Mesendoderm (in vitro differentiated cells): ENCODE measurements at regions not wholly inside any gene's neighbourhood (a gene's known extent, or its start where the extent isn't known, plus 50 kb on each side); places are given as distances from the start of the nearest gene placed in this dataset.

Experiments
- DNase-seq: peaks from one replicate; pipeline ENCODE4 v3.0.0; 2013
- H2AK5ac ChIP-seq: 2 replicates; pipeline ENCODE4 v1.6.1; 2013; ENCODE audit warnings: low read length, inconsistent platforms
- H2BK120ac ChIP-seq: 2 replicates; pipeline ENCODE4 v1.6.1; 2013; ENCODE audit warnings: low read depth, mild to moderate bottlenecking, low read length, moderate library complexity, mixed read lengths
- H2BK15ac ChIP-seq: replicated peaks from 2 replicates; pipeline ENCODE4 v1.6.1; 2013; ENCODE audit warnings: low read depth, mild to moderate bottlenecking, moderate library complexity
- H2BK5ac ChIP-seq: 2 replicates; pipeline ENCODE4 v1.6.1; 2013; ENCODE audit warnings: low read length, inconsistent platforms
- H3K18ac ChIP-seq: 2 replicates; pipeline ENCODE4 v1.6.1; 2013; ENCODE audit warnings: mild to moderate bottlenecking, low read length, mixed read lengths
- H3K23ac ChIP-seq: one replicate; pipeline ENCODE4 v1.6.1; 2013; ENCODE audit warnings: low read length
- H3K27ac ChIP-seq: 2 replicates; pipeline ENCODE4 v1.5.1; 2013; ENCODE audit warnings: low read depth, mild to moderate bottlenecking, inconsistent platforms, low read length, moderate library complexity
- H3K27me3 ChIP-seq: 2 replicates; pipeline ENCODE4 v1.6.1; 2013; ENCODE audit warnings: low read length, control low read depth, mild to moderate bottlenecking, inconsistent platforms; ENCODE audit not compliant: insufficient read depth, poor library complexity
- H3K36me3 ChIP-seq: 2 replicates; pipeline ENCODE4 v1.6.1; 2013; ENCODE audit warnings: low read length, inconsistent platforms; ENCODE audit not compliant: control insufficient read depth, insufficient read depth
- H3K4ac ChIP-seq: one replicate; pipeline ENCODE4 v1.6.1; 2013; ENCODE audit warnings: low read depth, mild to moderate bottlenecking, low read length, moderate library complexity
- H3K4me1 ChIP-seq: 2 replicates; pipeline ENCODE4 v1.6.1; 2013; ENCODE audit warnings: low read depth, low read length, inconsistent platforms; ENCODE audit not compliant: control insufficient read depth
- H3K4me2 ChIP-seq: 2 replicates; pipeline ENCODE4 v1.6.1; 2013; ENCODE audit warnings: low read length
- H3K4me3 ChIP-seq: 2 replicates; pipeline ENCODE4 v1.5.1; 2013; ENCODE audit warnings: mild to moderate bottlenecking, low read length
- H3K56ac ChIP-seq: one replicate; pipeline ENCODE4 v1.6.1; 2013; ENCODE audit warnings: low read length
- H3K79me1 ChIP-seq: 2 replicates; pipeline ENCODE4 v1.6.1; 2013; ENCODE audit warnings: low read length, inconsistent platforms
- H3K79me2 ChIP-seq: 2 replicates; pipeline ENCODE4 v1.6.1; 2013; ENCODE audit warnings: mild to moderate bottlenecking, low read length; ENCODE audit not compliant: control insufficient read depth, insufficient read depth
- H3K9ac ChIP-seq: 2 replicates; pipeline ENCODE4 v1.6.1; 2013; ENCODE audit warnings: low read length, inconsistent platforms
- H4K5ac ChIP-seq: one replicate; pipeline ENCODE4 v1.6.1; 2013; ENCODE audit warnings: low read length
- H4K8ac ChIP-seq: one replicate; pipeline ENCODE4 v1.6.1; 2013; ENCODE audit warnings: low read depth, mild to moderate bottlenecking, control low read depth, low read length, moderate library complexity
- WGBS: extraction: QIAGEN DNeasy Blood & Tissue Kit; methylation state at CpG from one replicate; pipeline ENCODE4 v1.1.7; 2013; ENCODE audit warnings: low lambda C conversion rate, missing lambda C conversion rate; ENCODE audit not compliant: insufficient coverage; ENCODE audit errors: extremely low coverage; 5-methylcytosine and 5-hydroxymethylcytosine counted together

GRCh38 chr5:148904440-148904839 is 78.0 kb downstream of the ADRB2 start:
- Histone ChIP-seq H4K8ac (no peak overlapping the region), H3K36me3 (no peaks in the 10 kb centered on the region), H2BK120ac (no peak overlapping the region), H3K4me2 (no peak overlapping the region), H3K56ac (peak overlapping the region; percentile 30), H3K79me1 (no peaks in the 10 kb centered on the region), H3K9ac (no peak overlapping the region), H3K27ac (no peak overlapping the region), H4K5ac (no peak overlapping the region), H3K23ac (no peak overlapping the region), H3K4me1 (peaks cover 8% of the 10 kb centered on the region), H2BK15ac (no peak overlapping the region), H2AK5ac (no peak overlapping the region), H3K18ac (no peak overlapping the region), H3K4me3 (no peak overlapping the region), H2BK5ac (no peak overlapping the region), H3K27me3 (no peaks in the 10 kb centered on the region), H3K4ac (no peak overlapping the region), H3K79me2 (no peaks in the 10 kb centered on the region)
- no CpG with 5 or more reads among the region's 1 CpG for WGBS
- DNase-seq, result peak; percentile 37

- H2BK5ac ChIP-seq, result no peak overlapping the region
- H3K23ac ChIP-seq, result no peak overlapping the region
- DNase-seq, result no peak
- no peak overlapping the region for H3K27ac ChIP-seq
- no peak overlapping the region for H3K9ac ChIP-seq
- no peak overlapping the region for H2BK15ac ChIP-seq
- no peak overlapping the region for H3K4ac ChIP-seq
- no peak overlapping the region for H4K8ac ChIP-seq
- no peak overlapping the region for H4K5ac ChIP-seq
- H3K79me2 ChIP-seq, result no peaks in the 10 kb centered on the region
- H2BK120ac ChIP-seq, result no peak overlapping the region
- no peaks in the 10 kb centered on the region for H3K36me3 ChIP-seq
- H3K4me1 ChIP-seq, result peaks cover 8% of the 10 kb centered on the region
- H3K18ac ChIP-seq, result peak overlapping the region; percentile 34
- no peak overlapping the region for H3K56ac ChIP-seq
- no peaks in the 10 kb centered on the region for H3K27me3 ChIP-seq
- no peak overlapping the region for H3K4me2 ChIP-seq
- WGBS, result no CpG with 5 or more reads among the region's 1 CpG
- H3K79me1 ChIP-seq, result no peaks in the 10 kb centered on the region
- no peak overlapping the region for H2AK5ac ChIP-seq
- no peak overlapping the region for H3K4me3 ChIP-seq
These were observed 79.1 kb downstream of the ADRB2 start for GRCh38 chr5:148905541-148905940.

- Histone ChIP-seq H2BK15ac (no peak overlapping the region), H3K9ac (no peak overlapping the region), H3K56ac (no peak overlapping the region), H3K36me3 (no peaks in the 10 kb centered on the region), H4K8ac (no peak overlapping the region), H3K4ac (no peak overlapping the region), H3K4me1 (peaks cover 8% of the 10 kb centered on the region), H3K18ac (no peak overlapping the region), H2BK5ac (no peak overlapping the region), H2AK5ac (no peak overlapping the region), H3K4me3 (no peak overlapping the region), H3K23ac (no peak overlapping the region), H4K5ac (no peak overlapping the region), H2BK120ac (no peak overlapping the region), H3K79me2 (no peaks in the 10 kb centered on the region), H3K27me3 (no peaks in the 10 kb centered on the region), H3K4me2 (no peak overlapping the region), H3K27ac (no peak overlapping the region), H3K79me1 (no peaks in the 10 kb centered on the region)
- no peak for DNase-seq
- no CpG with 5 or more reads among the region's 3 CpGs for WGBS
These were observed 80.6 kb downstream of the ADRB2 start for GRCh38 chr5:148906968-148907367.

- H4K8ac ChIP-seq, result no peak overlapping the region
- no peak for DNase-seq
- no peak overlapping the region for H2BK5ac ChIP-seq
- no peak overlapping the region for H3K56ac ChIP-seq
- no peak overlapping the region for H3K23ac ChIP-seq
- H3K4me3 ChIP-seq, result no peak overlapping the region
- H3K4ac ChIP-seq, result no peak overlapping the region
- H2AK5ac ChIP-seq, result no peak overlapping the region
- no peak overlapping the region for H3K27ac ChIP-seq
- no peaks in the 10 kb centered on the region for H3K27me3 ChIP-seq
- H3K36me3 ChIP-seq, result no peaks in the 10 kb centered on the region
- no peak overlapping the region for H3K18ac ChIP-seq
- H3K79me2 ChIP-seq, result no peaks in the 10 kb centered on the region
- H3K79me1 ChIP-seq, result no peaks in the 10 kb centered on the region
- no CpG with 5 or more reads among the region's 4 CpGs for WGBS
- H4K5ac ChIP-seq, result no peak overlapping the region
- no peak overlapping the region for H2BK15ac ChIP-seq
- no peak overlapping the region for H3K9ac ChIP-seq
- H3K4me1 ChIP-seq, result peaks cover 9% of the 10 kb centered on the region
- no peak overlapping the region for H3K4me2 ChIP-seq
- H2BK120ac ChIP-seq, result no peak overlapping the region
These were observed 82.6 kb downstream of the ADRB2 start for GRCh38 chr5:148909040-148909439.

GRCh38 chr5:148909766-148910165 is 83.4 kb downstream of the ADRB2 start:
- H3K18ac ChIP-seq, result no peak overlapping the region
- no peaks in the 10 kb centered on the region for H3K79me1 ChIP-seq
- no peak overlapping the region for H2BK120ac ChIP-seq
- H4K8ac ChIP-seq, result no peak overlapping the region
- no peak overlapping the region for H3K56ac ChIP-seq
- H3K23ac ChIP-seq, result no peak overlapping the region
- H4K5ac ChIP-seq, result no peak overlapping the region
- H3K79me2 ChIP-seq, result no peaks in the 10 kb centered on the region
- H3K4ac ChIP-seq, result no peak overlapping the region
- no peak overlapping the region for H3K9ac ChIP-seq
- no peak overlapping the region for H2BK15ac ChIP-seq
- H3K36me3 ChIP-seq, result no peaks in the 10 kb centered on the region
- H2AK5ac ChIP-seq, result no peak overlapping the region
- H3K4me3 ChIP-seq, result no peak overlapping the region
- peaks cover 6% of the 10 kb centered on the region for H3K4me1 ChIP-seq
- WGBS, result no CpG with 5 or more reads among the region's 1 CpG
- DNase-seq, result no peak
- H2BK5ac ChIP-seq, result no peak overlapping the region
- H3K4me2 ChIP-seq, result no peak overlapping the region
- no peak overlapping the region for H3K27ac ChIP-seq
- H3K27me3 ChIP-seq, result no peaks in the 10 kb centered on the region

- no peak for DNase-seq
- Histone ChIP-seq H3K27me3 (no peaks in the 10 kb centered on the region), H3K4ac (no peak overlapping the region), H3K56ac (no peak overlapping the region), H3K4me2 (no peak overlapping the region), H2BK5ac (no peak overlapping the region), H3K9ac (no peak overlapping the region), H3K4me1 (peaks cover 6% of the 10 kb centered on the region), H2BK15ac (no peak overlapping the region), H3K36me3 (no peaks in the 10 kb centered on the region), H4K8ac (no peak overlapping the region), H3K79me1 (no peaks in the 10 kb centered on the region), H2BK120ac (no peak overlapping the region), H3K4me3 (no peak overlapping the region), H3K79me2 (no peaks in the 10 kb centered on the region), H4K5ac (no peak overlapping the region), H2AK5ac (no peak overlapping the region), H3K23ac (no peak overlapping the region), H3K18ac (no peak overlapping the region), H3K27ac (no peak overlapping the region)
- no CpG with 5 or more reads among the region's 4 CpGs for WGBS
These were observed 83.8 kb downstream of the ADRB2 start for GRCh38 chr5:148910216-148910615.
